Loucy (cell line): ENCODE measurements at regions not wholly inside any gene's neighbourhood (a gene's known extent, or its start where the extent isn't known, plus 50 kb on each side); places are given as distances from the start of the nearest gene placed in this dataset.

ENCODE experiments used
- H2AFZ ChIP-seq: fragments of 200-600 bp; sonication (generic); 2 replicates; pipeline ENCODE4 v1.6.0; 2016; ENCODE audit warnings: antibody characterized with exemption, mild to moderate bottlenecking, low read length, moderate library complexity
- H3F3A ChIP-seq: fragments of 200-600 bp; 2 replicates; pipeline ENCODE4 v1.6.0; 2016; ENCODE audit warnings: antibody characterized with exemption, low read depth, mild to moderate bottlenecking
- H3K27me3 ChIP-seq: fragments of 200-600 bp; sonication (generic); 2 replicates; pipeline ENCODE4 v1.6.1; 2014; ENCODE audit warnings: low read length, mild to moderate bottlenecking; ENCODE audit not compliant: insufficient read depth, poor library complexity, severe bottlenecking
- H3K36me3 ChIP-seq: fragments of 200-600 bp; sonication (generic); 2 replicates; pipeline ENCODE4 v1.6.1; 2016; ENCODE audit warnings: low read length; ENCODE audit not compliant: insufficient read depth
- H3K4me1 ChIP-seq: fragments of 200-600 bp; sonication (generic); 2 replicates; pipeline ENCODE4 v1.5.1; 2014; ENCODE audit warnings: low read length, mild to moderate bottlenecking; ENCODE audit not compliant: insufficient read depth, poor library complexity, severe bottlenecking
- H3K4me2 ChIP-seq: fragments of 200-600 bp; sonication (generic); 2 replicates; pipeline ENCODE4 v1.6.0; 2014; ENCODE audit warnings: antibody characterized with exemption, low read length, low read depth, mild to moderate bottlenecking; ENCODE audit not compliant: poor library complexity, severe bottlenecking
- H3K4me3 ChIP-seq: fragments of 200-600 bp; sonication (generic); 2 replicates; pipeline ENCODE4 v1.5.1; 2014; ENCODE audit warnings: low read length, mild to moderate bottlenecking, mixed read lengths; ENCODE audit not compliant: poor library complexity, severe bottlenecking
- H3K79me2 ChIP-seq: fragments of 200-600 bp; sonication (generic); 2 replicates; pipeline ENCODE4 v1.6.1; 2014; ENCODE audit warnings: low read length; ENCODE audit not compliant: insufficient read depth
- H3K9ac ChIP-seq: fragments of 200-600 bp; sonication (generic); 2 replicates; pipeline ENCODE4 v1.6.0; 2014; ENCODE audit warnings: mild to moderate bottlenecking, low read depth, low read length, moderate library complexity; ENCODE audit not compliant: poor library complexity, severe bottlenecking
- H3K9me2 ChIP-seq: fragments of 200-600 bp; sonication (generic); replicated peaks from 2 replicates; pipeline ENCODE4 v1.6.1; 2016; ENCODE audit warnings: low read depth, low read length, mixed read lengths
- H3K9me3 ChIP-seq: fragments of 200-600 bp; sonication (generic); 2 replicates; pipeline ENCODE4 v1.6.1; 2014; ENCODE audit warnings: mild to moderate bottlenecking, antibody characterized with exemption, low read length, low read depth; ENCODE audit not compliant: insufficient read depth
- H4K20me1 ChIP-seq: fragments of 200-600 bp; sonication (generic); 2 replicates; pipeline ENCODE4 v1.6.0; 2014; ENCODE audit warnings: antibody characterized with exemption, low read length, mild to moderate bottlenecking; ENCODE audit not compliant: insufficient read depth, poor library complexity, severe bottlenecking
- EZH2phosphoT487 ChIP-seq: fragments of 200-600 bp; IDR thresholded peaks from 2 replicates; pipeline ENCODE4 v1.6.1; 2018; ENCODE audit warnings: antibody characterized with exemption, mild to moderate bottlenecking, moderate library complexity, borderline replicate concordance
- TF ChIP-seq, protein P1 (sequence below): fragments of 200-600 bp; sonication (generic); conservative IDR thresholded peaks from 2 replicates; pipeline ENCODE4 v1.5.1; 2014; ENCODE audit warnings: mild to moderate bottlenecking, antibody characterized with exemption, low read length

DNA sequence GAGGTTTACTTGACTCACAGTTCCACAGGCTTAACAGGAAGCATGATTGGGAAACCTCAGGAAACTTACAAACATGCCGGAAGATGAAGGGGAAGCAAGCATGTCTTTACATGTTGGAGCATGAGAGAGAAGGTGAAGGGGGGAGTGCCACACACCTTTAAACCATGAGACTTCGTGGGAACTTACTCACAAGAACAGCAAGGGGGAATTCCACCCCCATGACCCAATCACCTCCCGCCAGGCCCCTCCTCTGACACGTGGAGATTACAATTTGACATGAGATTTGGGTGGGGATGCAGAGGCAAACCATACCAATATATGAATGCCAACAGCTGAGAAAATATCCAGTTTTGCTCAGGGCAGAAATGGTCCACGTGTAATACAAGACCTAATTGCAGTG lies 518.6 kb downstream of the VRK1 start:
- H3K27me3 ChIP-seq, result no peaks in the 10 kb centered on the region
- H3K4me1 ChIP-seq, result no peaks in the 10 kb centered on the region
- H4K20me1 ChIP-seq, result no peaks in the 10 kb centered on the region
- H3K4me3 ChIP-seq, result no peak overlapping the region
- H3K9ac ChIP-seq, result no peak overlapping the region
- H3K9me2 ChIP-seq, result no peaks in the 10 kb centered on the region
- no peaks in the 10 kb centered on the region for H3K79me2 ChIP-seq
- no peak overlapping the region for H2AFZ ChIP-seq
- TF ChIP-seq, protein P1, sequence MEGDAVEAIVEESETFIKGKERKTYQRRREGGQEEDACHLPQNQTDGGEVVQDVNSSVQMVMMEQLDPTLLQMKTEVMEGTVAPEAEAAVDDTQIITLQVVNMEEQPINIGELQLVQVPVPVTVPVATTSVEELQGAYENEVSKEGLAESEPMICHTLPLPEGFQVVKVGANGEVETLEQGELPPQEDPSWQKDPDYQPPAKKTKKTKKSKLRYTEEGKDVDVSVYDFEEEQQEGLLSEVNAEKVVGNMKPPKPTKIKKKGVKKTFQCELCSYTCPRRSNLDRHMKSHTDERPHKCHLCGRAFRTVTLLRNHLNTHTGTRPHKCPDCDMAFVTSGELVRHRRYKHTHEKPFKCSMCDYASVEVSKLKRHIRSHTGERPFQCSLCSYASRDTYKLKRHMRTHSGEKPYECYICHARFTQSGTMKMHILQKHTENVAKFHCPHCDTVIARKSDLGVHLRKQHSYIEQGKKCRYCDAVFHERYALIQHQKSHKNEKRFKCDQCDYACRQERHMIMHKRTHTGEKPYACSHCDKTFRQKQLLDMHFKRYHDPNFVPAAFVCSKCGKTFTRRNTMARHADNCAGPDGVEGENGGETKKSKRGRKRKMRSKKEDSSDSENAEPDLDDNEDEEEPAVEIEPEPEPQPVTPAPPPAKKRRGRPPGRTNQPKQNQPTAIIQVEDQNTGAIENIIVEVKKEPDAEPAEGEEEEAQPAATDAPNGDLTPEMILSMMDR, result no peak
- no peak for TF ChIP-seq EZH2phosphoT487
- no peaks in the 10 kb centered on the region for H3K9me3 ChIP-seq
- no peak overlapping the region for H3K4me2 ChIP-seq
- no peaks in the 10 kb centered on the region for H3F3A ChIP-seq
- H3K36me3 ChIP-seq, result no peaks in the 10 kb centered on the region

DNA sequence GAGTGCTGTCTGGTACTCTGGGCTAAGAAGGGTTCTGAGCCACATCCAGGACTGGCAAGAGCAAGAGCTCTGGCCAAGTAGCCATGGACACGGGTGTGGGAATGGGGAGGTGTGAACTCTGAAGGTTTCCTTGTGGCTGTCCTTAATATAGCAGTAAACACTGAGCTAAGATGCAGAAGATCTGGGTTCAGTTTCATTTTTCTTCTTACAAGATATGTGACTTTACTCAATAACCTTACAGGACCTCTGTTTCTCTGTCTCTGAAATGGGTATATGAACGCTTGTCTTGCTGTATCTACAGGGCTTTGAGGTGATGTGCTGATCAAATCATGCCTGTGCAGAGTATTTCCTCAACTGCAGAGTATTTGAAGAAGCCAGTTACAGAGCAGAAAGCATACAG lies 521.2 kb downstream of the VRK1 start:
- H4K20me1 ChIP-seq, result no peaks in the 10 kb centered on the region
- H3K4me2 ChIP-seq, result no peak overlapping the region
- H3K27me3 ChIP-seq, result no peaks in the 10 kb centered on the region
- no peaks in the 10 kb centered on the region for H3K9me3 ChIP-seq
- no peaks in the 10 kb centered on the region for H3K9me2 ChIP-seq
- H3K9ac ChIP-seq, result no peak overlapping the region
- H3K79me2 ChIP-seq, result no peaks in the 10 kb centered on the region
- no peaks in the 10 kb centered on the region for H3K4me1 ChIP-seq
- no peak overlapping the region for H2AFZ ChIP-seq
- H3K4me3 ChIP-seq, result no peak overlapping the region
- TF ChIP-seq, protein P1, result no peak
- no peak for TF ChIP-seq EZH2phosphoT487
- no peaks in the 10 kb centered on the region for H3F3A ChIP-seq
- no peaks in the 10 kb centered on the region for H3K36me3 ChIP-seq

DNA sequence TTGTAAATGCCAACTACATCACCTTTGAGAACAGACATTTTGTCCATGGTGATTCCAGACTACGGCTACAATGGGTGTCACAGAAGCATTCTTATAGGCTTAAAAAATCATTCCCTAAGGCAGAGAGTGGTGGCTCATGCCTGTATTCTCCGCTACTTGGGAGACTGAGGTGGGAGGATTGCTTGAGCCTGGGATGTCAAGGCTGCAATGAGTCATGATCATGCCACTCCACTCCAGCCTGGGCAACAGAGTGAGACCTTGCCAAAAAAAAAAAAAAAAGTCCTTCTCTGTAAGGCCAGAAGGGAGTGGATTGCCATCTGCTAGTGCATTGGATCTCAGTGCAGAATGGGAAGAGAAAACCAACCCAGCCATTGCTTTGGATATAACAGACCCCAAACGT lies 522.5 kb downstream of the VRK1 start:
- no peak for TF ChIP-seq EZH2phosphoT487
- TF ChIP-seq, protein P1, result no peak
- Histone ChIP-seq H3K9me3 (no peaks in the 10 kb centered on the region), H4K20me1 (no peaks in the 10 kb centered on the region), H3K36me3 (no peaks in the 10 kb centered on the region), H3K4me3 (no peak overlapping the region), H3K4me2 (no peak overlapping the region), H3K9ac (no peak overlapping the region), H3K27me3 (no peaks in the 10 kb centered on the region), H3F3A (no peaks in the 10 kb centered on the region), H3K4me1 (no peaks in the 10 kb centered on the region), H2AFZ (no peak overlapping the region), H3K9me2 (no peaks in the 10 kb centered on the region), H3K79me2 (no peaks in the 10 kb centered on the region)
